ENCODE measurements at regions not wholly inside any gene's neighbourhood (a gene's known extent, or its start where the extent isn't known, plus 50 kb on each side); places are given as distances from the start of the nearest gene placed in this dataset.

GRCh38 chr21:35316933-35317332 is 267.8 kb upstream of the RUNX1 start:
- TF ChIP-seq CTCF (IDR thresholded peaks at IDR 0.05) (no peak), POLR2A (IDR thresholded peaks at IDR 0.05) (no peak), EP300 (IDR thresholded peaks at IDR 0.05) (no peak)

Measured in tibial nerve (tissue), 4 donors.